ENCODE measurements at regions not wholly inside any gene's neighbourhood (a gene's known extent, or its start where the extent isn't known, plus 50 kb on each side); places are given as distances from the start of the nearest gene placed in this dataset.
"Not testable (repeated sequence)": the region's sequence is repeated elsewhere in the genome, so short reads cannot be mapped to it uniquely, and the experiment has no call there.

- CTCF ChIA-PET: interaction anchor here (0.9 kb wide), 1 partner anchor 23 kb away, joined by 5 read pairs; no protein-coding TSS in a partner anchor
- no peak for DNase-seq (ENCODE audit: extremely low spot score)
- POLR2A ChIA-PET: no interaction called here
- no peak for TF ChIP-seq CTCF (IDR thresholded peaks at IDR 0.05; ENCODE audit: control extremely low read depth, extremely low read depth, low read depth, missing control alignments)
Observed at GRCh38 chr6:159631886-159632285, 61.2 kb downstream of the SOD2 start.

GRCh38 chr6:159627939-159628338, 65.1 kb downstream of the SOD2 start:
- TF ChIP-seq CTCF (IDR thresholded peaks at IDR 0.05; ENCODE audit: control extremely low read depth, extremely low read depth, low read depth, missing control alignments): no peak
- no peak for DNase-seq (ENCODE audit: extremely low spot score)
- CTCF ChIA-PET: no interaction called here
- POLR2A ChIA-PET: no interaction called here

GRCh38 chr6:159626506-159626905, 66.5 kb downstream of the SOD2 start:
- POLR2A ChIA-PET; DNase-seq (ENCODE audit: extremely low spot score): not testable (repeated sequence)
- CTCF ChIA-PET: interaction anchor here (0.7 to 1.8 kb wide), 3 partner anchors 9 to 374 kb away, joined by 3 to 5 read pairs (median 3); no protein-coding TSS in a partner anchor

- POLR2A ChIA-PET: no interaction called here
- DNase-seq (ENCODE audit: extremely low spot score): no peak
- TF ChIP-seq CTCF (IDR thresholded peaks at IDR 0.05; ENCODE audit: control extremely low read depth, extremely low read depth, low read depth, missing control alignments): no peak
- CTCF ChIA-PET: interaction anchor here (1.6 to 2.8 kb wide), 3 partner anchors 10 to 31 kb away, joined by 3 to 12 read pairs (median 4); no protein-coding TSS in a partner anchor
Observed at GRCh38 chr6:159623156-159623555, 69.9 kb downstream of the SOD2 start.

- CTCF ChIA-PET: interaction anchor here (2.8 kb wide), 1 partner anchor 13 kb away, joined by 12 read pairs; no protein-coding TSS in a partner anchor
- no peak for DNase-seq (ENCODE audit: extremely low spot score)
- POLR2A ChIA-PET: no interaction called here
- TF ChIP-seq CTCF (IDR thresholded peaks at IDR 0.05; ENCODE audit: control extremely low read depth, extremely low read depth, low read depth, missing control alignments): no peak
Observed at GRCh38 chr6:159620947-159621346, 72.1 kb downstream of the SOD2 start.

- ChIA-PET CTCF (interaction anchor here (0.7 to 1.4 kb wide), 4 partner anchors 9 to 443 kb away, joined by 3 to 8 read pairs (median 4); no protein-coding TSS in a partner anchor), POLR2A (no interaction called here)
- no peak for DNase-seq (ENCODE audit: extremely low spot score)
- TF ChIP-seq CTCF (IDR thresholded peaks at IDR 0.05; ENCODE audit: control extremely low read depth, extremely low read depth, low read depth, missing control alignments): no peak
Observed at GRCh38 chr6:159617444-159617843, 75.6 kb downstream of the SOD2 start.

GRCh38 chr6:159616456-159616855, 76.6 kb downstream of the SOD2 start:
- ChIA-PET CTCF (interaction anchor here (1.0 to 1.4 kb wide), 2 partner anchors 8 to 38 kb away, joined by 4 to 8 read pairs; no protein-coding TSS in a partner anchor), POLR2A (no interaction called here)
- TF ChIP-seq CTCF (IDR thresholded peaks at IDR 0.05; ENCODE audit: control extremely low read depth, extremely low read depth, low read depth, missing control alignments): no peak
- DNase-seq (ENCODE audit: extremely low spot score): no peak
